BLaER1 treated with 17β-estradiol and CSF1 and Interleukin-3, amounts not matched to agents 10 nM and 100 nM (cell line): ENCODE measurements at regions not wholly inside any gene's neighbourhood (a gene's known extent, or its start where the extent isn't known, plus 50 kb on each side); places are given as distances from the start of the nearest gene placed in this dataset.
A peak's percentile ranks its signal among the peaks of the same experiment; 100 is the strongest.

Source experiments
- H3K27ac ChIP-seq, 11 experiments: shearing (Covaris generic); formaldehyde crosslinking; 2 replicates each; pipeline ENCODE4 v1.8.1; 2022
- H3K27me3 ChIP-seq, 11 experiments: shearing (Covaris generic); formaldehyde crosslinking; 2 replicates each; pipeline ENCODE4 v1.8.1; 2022
- H3K36me3 ChIP-seq, 11 experiments: shearing (Covaris generic); formaldehyde crosslinking; 2 replicates each; pipeline ENCODE4 v1.8.1; 2022
- H3K4me1 ChIP-seq, 10 experiments: shearing (Covaris generic); formaldehyde crosslinking; 2 replicates each; pipeline ENCODE4 v1.8.1; 2022
- H3K4me2 ChIP-seq, 11 experiments: shearing (Covaris generic); formaldehyde crosslinking; 2 replicates each; pipeline ENCODE4 v1.8.1; 2022
- H3K4me3 ChIP-seq, 10 experiments: shearing (Covaris generic); formaldehyde crosslinking; 2 replicates each; pipeline ENCODE4 v1.8.1; 2022
- H3K9ac ChIP-seq, 11 experiments: shearing (Covaris generic); formaldehyde crosslinking; 2 replicates each; pipeline ENCODE4 v1.8.1; 2022
- H3K9me3 ChIP-seq, 11 experiments: shearing (Covaris generic); formaldehyde crosslinking; replicated peaks in 1 of 11; 2 replicates each; pipeline ENCODE4 v1.8.1; 2022
- H4K20me1 ChIP-seq, 11 experiments: shearing (Covaris generic); formaldehyde crosslinking; 2 replicates each; pipeline ENCODE4 v1.8.1; 2022
- Cebpa-rat ChIP-seq, 11 experiments: shearing (Covaris generic); IDR thresholded peaks; 2 replicates each; pipeline ENCODE4 v1.8.1; 2022

DNA sequence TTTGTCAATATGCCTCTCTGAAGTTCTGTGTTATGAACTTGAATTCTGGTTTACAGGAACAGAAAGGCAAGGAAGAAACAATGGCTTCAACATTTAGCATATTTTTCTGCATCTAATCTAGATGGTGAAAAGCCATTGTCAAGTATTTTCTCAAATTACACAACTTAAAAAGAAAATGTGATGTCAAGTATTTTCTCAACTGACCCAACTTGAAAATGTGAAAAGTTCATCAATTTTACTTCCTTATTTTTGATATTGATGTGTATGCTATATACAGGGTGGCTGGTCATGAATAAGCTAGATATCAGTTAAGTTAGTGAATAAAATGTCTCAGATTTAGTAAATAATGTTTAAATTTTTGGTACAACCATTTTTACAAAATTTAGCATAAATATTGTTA, 196.7 kb downstream of the ALX1 start:
- peak overlapping the region in 3 of 11 experiments; percentile 40 to 64 (median 63); a peak in 6 of 22 replicates for H3K27ac ChIP-seq
- H3K4me3 ChIP-seq = no peak overlapping the region
- H3K9me3 ChIP-seq = no peaks in the 10 kb centered on the region
- peak overlapping the region in 3 of 11 experiments; percentile 4 to 50 (median 48); a peak in 4 of 22 replicates for H3K4me2 ChIP-seq
- H3K4me1 ChIP-seq = peaks cover 0 to 22% (median 0%) of the 10 kb centered on the region in 10 experiments; a peak in 5 of 20 replicates
- H3K36me3 ChIP-seq = no peaks in the 10 kb centered on the region
- H3K9ac ChIP-seq = no peak overlapping the region
- no peaks in the 10 kb centered on the region for H4K20me1 ChIP-seq
- H3K27me3 ChIP-seq = no peaks in the 10 kb centered on the region
- TF ChIP-seq Cebpa-rat (IDR thresholded peaks at IDR 0.05) = no peak

DNA sequence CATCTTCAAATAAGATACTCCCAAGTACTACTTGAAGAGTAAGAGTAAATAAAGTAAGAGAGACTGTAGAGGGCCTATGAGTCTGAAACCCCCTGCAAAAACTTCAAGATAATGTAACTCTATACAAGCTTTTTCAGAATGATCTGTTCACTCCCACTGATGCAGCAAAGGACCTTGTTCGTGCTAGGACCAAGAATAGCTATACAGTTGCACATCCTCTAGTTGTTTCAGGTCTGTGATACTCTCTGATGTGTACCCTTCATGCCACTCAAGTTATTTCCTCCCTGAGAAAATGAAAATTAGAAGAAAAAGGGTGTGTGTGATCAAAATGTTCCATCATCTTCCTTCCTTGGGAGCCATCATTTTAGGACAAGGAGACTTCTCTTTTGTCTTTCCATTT, 204.4 kb downstream of the ALX1 start:
- H4K20me1 ChIP-seq = no peaks in the 10 kb centered on the region
- peaks cover 0 to 4% (median 0%) of the 10 kb centered on the region in 10 experiments; a peak in 1 of 20 replicates for H3K4me1 ChIP-seq
- no peak overlapping the region for H3K4me2 ChIP-seq
- no peaks in the 10 kb centered on the region for H3K27me3 ChIP-seq
- TF ChIP-seq Cebpa-rat (IDR thresholded peaks at IDR 0.05) = no peak
- H3K4me3 ChIP-seq = no peak overlapping the region
- H3K27ac ChIP-seq = no peak overlapping the region
- no peaks in the 10 kb centered on the region for H3K36me3 ChIP-seq
- H3K9me3 ChIP-seq = no peaks in the 10 kb centered on the region
- no peak overlapping the region for H3K9ac ChIP-seq

DNA sequence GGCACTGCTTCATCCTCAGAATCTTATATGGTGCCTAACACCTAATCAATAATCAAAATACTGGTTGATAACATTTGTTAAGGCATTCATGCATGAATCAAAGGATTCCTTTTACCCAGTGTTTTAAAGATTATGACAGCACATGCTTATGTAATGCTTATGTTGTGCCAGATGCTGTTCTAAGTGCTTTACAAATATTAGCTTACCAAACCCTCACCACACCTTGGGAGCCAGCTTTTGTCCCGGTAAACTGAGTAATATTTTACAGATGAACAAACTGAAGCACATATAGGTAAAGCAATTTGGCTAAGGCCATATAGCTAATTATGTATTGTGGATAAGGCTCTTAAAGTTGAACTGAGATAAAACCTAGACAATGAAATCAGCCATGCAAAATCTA, 209.2 kb downstream of the ALX1 start:
- TF ChIP-seq Cebpa-rat (IDR thresholded peaks at IDR 0.05) = no peak
- H4K20me1 ChIP-seq = no peaks in the 10 kb centered on the region
- no peak overlapping the region for H3K27ac ChIP-seq
- H3K9ac ChIP-seq = no peak overlapping the region
- no peak overlapping the region for H3K4me2 ChIP-seq
- H3K4me1 ChIP-seq = no peaks in the 10 kb centered on the region
- H3K4me3 ChIP-seq = no peak overlapping the region
- peaks cover 0 to 8% (median 0%) of the 10 kb centered on the region in 11 experiments; a peak in 5 of 22 replicates for H3K9me3 ChIP-seq
- H3K36me3 ChIP-seq = no peaks in the 10 kb centered on the region
- no peaks in the 10 kb centered on the region for H3K27me3 ChIP-seq

DNA sequence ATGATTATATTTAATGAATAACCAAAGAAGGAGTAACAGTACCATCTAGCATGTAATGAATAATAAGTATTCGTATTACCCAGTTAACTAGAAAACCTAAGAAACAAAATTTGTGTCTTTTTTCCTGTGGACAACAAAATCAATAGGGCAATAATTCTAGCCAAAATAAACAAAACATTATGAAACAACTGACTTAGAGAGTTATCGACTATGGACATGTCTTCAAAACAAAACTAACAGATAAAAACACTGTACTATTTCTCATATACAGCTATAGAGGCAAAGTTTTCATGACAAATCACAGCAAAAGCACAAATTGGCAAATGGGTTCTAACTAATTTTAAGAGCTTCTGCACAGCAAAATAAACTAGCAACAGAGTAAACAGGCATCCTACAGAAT, 224.1 kb downstream of the ALX1 start:
- H3K4me2 ChIP-seq = no peak overlapping the region
- H3K9me3 ChIP-seq = no peaks in the 10 kb centered on the region; a peak in 1 of 22 replicates
- H4K20me1 ChIP-seq = no peaks in the 10 kb centered on the region
- peaks cover under 1 to 4% (median 2%) of the 10 kb centered on the region in 10 experiments; a peak in 13 of 20 replicates for H3K4me1 ChIP-seq
- H3K36me3 ChIP-seq = no peaks in the 10 kb centered on the region
- no peaks in the 10 kb centered on the region for H3K27me3 ChIP-seq
- no peak overlapping the region for H3K9ac ChIP-seq
- no peak overlapping the region for H3K27ac ChIP-seq
- TF ChIP-seq Cebpa-rat (IDR thresholded peaks at IDR 0.05) = no peak
- no peak overlapping the region for H3K4me3 ChIP-seq

DNA sequence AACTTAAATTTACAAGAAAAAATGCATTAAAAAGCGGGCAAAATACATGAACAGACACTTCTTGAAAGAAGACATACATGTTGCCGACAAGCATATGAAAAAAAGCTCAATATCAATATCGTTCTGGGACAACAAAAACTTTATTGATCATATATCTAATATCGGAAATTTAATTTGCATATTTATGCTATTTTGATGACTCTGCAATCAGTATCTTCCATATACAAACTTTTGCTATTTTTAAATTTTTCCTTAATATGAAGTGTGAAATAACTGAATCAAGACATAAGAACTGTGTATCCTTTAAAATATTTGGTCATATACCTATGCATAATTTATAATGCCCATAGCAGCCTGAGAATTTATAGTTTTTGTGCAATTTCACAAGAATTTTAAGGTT, 224.6 kb downstream of the ALX1 start:
- no peaks in the 10 kb centered on the region for H3K36me3 ChIP-seq
- no peak for TF ChIP-seq Cebpa-rat (IDR thresholded peaks at IDR 0.05)
- H3K4me3 ChIP-seq = no peak overlapping the region
- no peaks in the 10 kb centered on the region for H4K20me1 ChIP-seq
- no peak overlapping the region for H3K9ac ChIP-seq
- H3K4me1 ChIP-seq = peaks cover 5 to 8% (median 6%) of the 10 kb centered on the region in 10 experiments; a peak in 15 of 20 replicates
- H3K27ac ChIP-seq = no peak overlapping the region
- no peaks in the 10 kb centered on the region for H3K27me3 ChIP-seq
- H3K9me3 ChIP-seq = no peaks in the 10 kb centered on the region; a peak in 1 of 22 replicates
- no peak overlapping the region for H3K4me2 ChIP-seq

DNA sequence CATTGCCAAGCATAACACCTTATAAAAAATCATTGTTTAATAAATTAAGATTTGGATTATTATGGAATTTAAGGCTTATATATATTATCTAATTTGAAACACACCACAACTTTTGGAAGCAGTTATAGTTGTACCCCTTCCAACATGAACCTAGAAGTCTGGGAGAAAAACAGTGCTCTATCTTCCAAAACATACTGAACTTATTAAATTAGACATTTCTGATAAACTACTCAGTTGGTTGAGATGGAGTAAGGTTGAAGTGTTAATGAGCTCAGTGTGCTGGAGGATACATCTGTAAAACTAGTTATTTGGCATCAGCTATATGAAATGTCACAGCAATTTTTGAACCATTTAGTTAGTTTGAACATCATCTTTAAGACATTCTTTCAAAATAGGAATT, 227.4 kb downstream of the ALX1 start:
- Histone ChIP-seq H3K27ac (no peak overlapping the region), H3K4me3 (no peak overlapping the region), H3K9me3 (no peaks in the 10 kb centered on the region; a peak in 1 of 22 replicates)

DNA sequence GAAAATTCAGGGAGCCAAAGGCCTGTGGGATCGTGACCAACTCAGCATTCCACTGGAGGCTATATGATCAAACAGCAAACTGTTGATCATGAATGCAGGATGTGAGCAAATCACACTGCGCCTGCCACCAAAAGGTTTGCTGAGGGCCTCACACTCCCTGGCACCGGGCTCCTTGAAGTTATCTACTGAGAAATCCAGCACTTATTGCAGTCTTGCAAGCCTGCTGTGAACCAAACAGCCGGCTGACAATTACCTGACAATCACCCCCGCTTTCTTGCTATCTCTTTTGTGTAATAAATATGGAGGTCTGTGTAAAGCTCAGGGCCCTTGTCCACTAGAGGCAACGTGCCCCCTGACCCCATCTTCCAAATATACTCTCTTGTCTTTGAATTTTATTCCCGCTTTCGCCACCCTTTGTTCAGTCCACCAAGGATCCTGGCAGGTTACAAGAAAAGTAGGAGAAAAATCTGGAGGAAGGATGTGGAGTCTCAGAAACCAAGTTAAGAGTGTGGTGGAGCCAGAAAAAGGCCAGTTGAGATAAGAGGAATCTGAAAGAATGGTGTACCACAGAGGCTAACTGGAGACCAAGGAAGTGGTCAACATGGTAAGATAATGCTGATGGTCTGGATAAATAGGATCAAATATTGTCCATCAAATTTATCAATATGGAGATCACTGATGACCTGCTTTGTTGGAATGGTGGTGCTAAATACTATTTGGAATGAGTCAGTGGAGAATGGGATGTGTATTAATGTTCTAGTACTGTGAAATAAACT, 229.2 kb downstream of the ALX1 start:
- Histone ChIP-seq H3K27me3 (no peaks in the 10 kb centered on the region), H3K9ac (no peak overlapping the region), H4K20me1 (no peaks in the 10 kb centered on the region), H3K4me2 (peak overlapping the region in 10 of 11 experiments; percentile 4 to 34 (median 17); a peak in 13 of 22 replicates), H3K4me3 (no peak overlapping the region), H3K9me3 (no peaks in the 10 kb centered on the region; a peak in 1 of 22 replicates), H3K36me3 (no peaks in the 10 kb centered on the region), H3K4me1 (peaks cover 7 to 12% (median 9%) of the 10 kb centered on the region in 10 experiments; a peak in 15 of 20 replicates), H3K27ac (no peak overlapping the region)
- TF ChIP-seq Cebpa-rat (IDR thresholded peaks at IDR 0.05) = no peak

More for the DNA sequence above, 227.4 kb downstream of the ALX1 start:
- TF ChIP-seq Cebpa-rat (IDR thresholded peaks at IDR 0.05) = no peak
- Histone ChIP-seq H3K4me1 (peaks cover 7 to 12% (median 9%) of the 10 kb centered on the region in 10 experiments; a peak in 15 of 20 replicates), H4K20me1 (no peaks in the 10 kb centered on the region), H3K9ac (no peak overlapping the region), H3K36me3 (no peaks in the 10 kb centered on the region), H3K27me3 (no peaks in the 10 kb centered on the region), H3K4me2 (no peak overlapping the region)

DNA sequence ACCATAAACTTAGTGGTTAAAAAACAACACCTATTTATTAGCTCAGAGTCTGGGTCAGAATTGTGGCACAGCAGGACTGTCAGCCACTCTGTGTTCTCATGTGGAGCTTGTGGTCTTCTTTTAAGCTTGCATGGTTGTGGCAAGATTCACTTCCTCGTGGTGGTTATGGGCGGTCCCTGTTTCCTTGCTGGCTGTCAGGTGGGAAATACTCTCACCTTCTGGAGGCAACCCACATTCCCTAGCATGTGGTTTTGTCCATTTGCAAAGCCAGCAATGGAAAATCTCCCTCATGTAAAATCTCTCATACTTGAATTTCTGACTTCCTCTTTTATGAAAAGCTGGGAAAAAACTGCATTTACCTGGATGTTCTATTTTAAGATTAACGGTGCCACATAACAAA, 229.8 kb downstream of the ALX1 start:
- TF ChIP-seq Cebpa-rat (IDR thresholded peaks at IDR 0.05) = no peak
- H3K4me2 ChIP-seq = peak overlapping the region in 9 of 11 experiments; percentile 5 to 34 (median 18); a peak in 13 of 22 replicates
- no peaks in the 10 kb centered on the region; a peak in 1 of 22 replicates for H3K9me3 ChIP-seq

DNA sequence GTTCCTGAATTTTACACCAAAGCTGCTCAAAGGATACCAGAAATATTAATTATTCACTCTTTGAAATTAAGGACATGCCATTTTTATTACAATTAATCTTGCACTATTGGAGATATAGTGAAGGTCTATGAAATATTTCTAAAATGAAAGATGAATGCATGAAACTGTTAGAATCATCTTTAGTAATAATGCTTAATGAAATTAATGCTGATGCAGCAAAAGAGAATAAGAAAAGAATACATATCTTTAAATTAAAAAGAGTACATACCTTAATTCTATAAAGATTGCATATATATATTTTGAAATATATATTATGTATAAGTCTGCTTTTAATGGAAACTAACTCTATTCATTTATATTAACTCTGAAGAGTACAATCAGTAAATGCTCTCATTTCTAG, 236.0 kb downstream of the ALX1 start:
- no peak overlapping the region for H3K4me2 ChIP-seq
- no peaks in the 10 kb centered on the region for H3K9me3 ChIP-seq
- H3K4me1 ChIP-seq = no peaks in the 10 kb centered on the region
- no peak overlapping the region for H3K4me3 ChIP-seq
- H3K27ac ChIP-seq = no peak overlapping the region
- H4K20me1 ChIP-seq = no peaks in the 10 kb centered on the region
- H3K9ac ChIP-seq = no peak overlapping the region
- no peak for TF ChIP-seq Cebpa-rat (IDR thresholded peaks at IDR 0.05)
- H3K27me3 ChIP-seq = no peaks in the 10 kb centered on the region
- no peaks in the 10 kb centered on the region for H3K36me3 ChIP-seq

More for the DNA sequence above, 229.8 kb downstream of the ALX1 start:
- no peaks in the 10 kb centered on the region for H3K36me3 ChIP-seq
- H3K9ac ChIP-seq = no peak overlapping the region
- H3K27me3 ChIP-seq = no peaks in the 10 kb centered on the region
- H3K4me1 ChIP-seq = peaks cover 7 to 12% (median 9%) of the 10 kb centered on the region in 10 experiments; a peak in 15 of 20 replicates
- H3K27ac ChIP-seq = no peak overlapping the region
- no peaks in the 10 kb centered on the region for H4K20me1 ChIP-seq
- H3K4me3 ChIP-seq = no peak overlapping the region
